ENCODE measurements at regions not wholly inside any gene's neighbourhood (a gene's known extent, or its start where the extent isn't known, plus 50 kb on each side); places are given as distances from the start of the nearest gene placed in this dataset.

DNA sequence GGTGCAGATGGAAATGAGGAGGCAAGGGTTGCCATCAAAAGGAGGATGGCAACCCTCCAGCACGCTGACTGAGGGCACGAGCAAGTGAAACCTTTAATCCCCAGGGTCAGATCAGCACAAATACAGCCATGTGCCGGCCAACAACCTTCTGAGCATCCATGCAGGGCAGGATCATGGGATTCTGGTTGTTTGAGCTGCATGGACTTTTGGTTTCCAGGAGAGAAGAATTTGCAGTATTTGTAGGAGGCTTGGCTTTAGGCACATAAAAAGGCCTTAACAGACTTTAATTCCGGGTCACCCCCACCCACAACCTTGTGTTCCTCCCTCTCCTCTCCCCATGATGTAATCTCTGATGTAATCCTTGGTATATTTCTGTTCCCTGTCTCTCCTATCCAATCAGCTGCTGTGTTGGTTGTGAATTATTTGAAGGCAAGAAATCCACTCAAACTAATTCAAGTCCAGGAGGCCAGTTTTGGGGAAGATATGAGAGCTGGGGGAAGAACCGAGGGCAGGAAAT, 254.3 kb downstream of the SHQ1 start:
- Histone ChIP-seq H3K18ac (ENCODE audit: extremely low read depth, low read length) (no peak overlapping the region), H3K79me2 (ENCODE audit: control insufficient read depth in 1 of 2, insufficient read depth in 2 of 2, low read length in 2 of 2) (no peaks in the 10 kb centered on the region), H3K14ac (ENCODE audit: insufficient read length) (no peak overlapping the region), H3K27ac (ENCODE audit: low read depth, low read length) (no peak overlapping the region), H3K27me3 (replicated peaks in 1 of 4; ENCODE audit: control insufficient read depth in 3 of 4, extremely low read depth in 1 of 4, insufficient read depth in 3 of 4, low read length in 3 of 4) (peaks cover 0 to 10% (median 9%) of the 10 kb centered on the region in 4 experiments; a peak in 4 of 7 replicates), H3K4me2 (ENCODE audit: insufficient read depth in 1 of 2, low read depth in 2 of 2, low read length in 2 of 2) (no peak overlapping the region), H3K4me3 (ENCODE audit: extremely low read depth in 1 of 4, insufficient read depth in 2 of 4, low read depth in 3 of 4, low read length in 4 of 4) (no peak overlapping the region), H2BK12ac (ENCODE audit: low read depth, low read length) (peak overlapping the region; percentile 88; the same call in 1 of the 2 replicates), H2BK15ac (ENCODE audit: low read length) (no peak overlapping the region), H4K5ac (ENCODE audit: insufficient read length, low read depth, low read length) (no peak overlapping the region), H3K36me3 (ENCODE audit: control insufficient read depth in 2 of 4, insufficient read depth in 4 of 4, low read length in 3 of 4) (no peaks in the 10 kb centered on the region), H3K9me3 (ENCODE audit: insufficient read depth in 2 of 2, low read depth in 1 of 2, low read length in 1 of 2) (no peaks in the 10 kb centered on the region), H3K79me1 (ENCODE audit: low read depth, low read length) (no peaks in the 10 kb centered on the region), H3K9ac (replicated peaks in 1 of 4; ENCODE audit: extremely low read depth in 1 of 4, low read depth in 3 of 4, low read length in 3 of 4) (no peak overlapping the region), H2AK5ac (ENCODE audit: low read depth, low read length) (0 out of 2 replicates have a peak overlapping the region, but pooled peaks have one; percentile 54), H3K23ac (ENCODE audit: insufficient read length) (no peak overlapping the region), H3K56ac (replicated peaks; ENCODE audit: insufficient read length, low read depth, low read length) (no peak overlapping the region), H2BK5ac (ENCODE audit: low read depth, low read length) (no peak overlapping the region), H2BK20ac (ENCODE audit: low read length) (peak overlapping the region; percentile 38), H4K8ac (ENCODE audit: extremely low read depth, insufficient read depth, low read length) (no peak overlapping the region), H4K91ac (replicated peaks; ENCODE audit: insufficient read length, low read length) (no peak overlapping the region), H3K4ac (replicated peaks; ENCODE audit: insufficient read length, low read depth, low read length) (no peak overlapping the region), H2BK120ac (replicated peaks; ENCODE audit: low read depth, low read length) (no peak overlapping the region), H3K23me2 (ENCODE audit: low read depth, low read length) (no peaks in the 10 kb centered on the region; the same call in 1 of the 2 replicates), H4K20me1 (replicated peaks in 1 of 2; ENCODE audit: control insufficient read depth in 1 of 2, insufficient read depth in 2 of 2, low read length in 2 of 2) (peaks cover 0 to 3% of the 10 kb centered on the region in 2 experiments), H3K4me1 (replicated peaks in 1 of 4; ENCODE audit: control insufficient read depth in 3 of 4, insufficient read depth in 4 of 4, low read length in 3 of 4) (peaks cover 11 to 20% (median 13%) of the 10 kb centered on the region in 4 experiments), H2AFZ (ENCODE audit: low read length) (no peak overlapping the region; the same call in 1 of the 2 replicates)
- POLR2A ChIA-PET (ENCODE audit: partially characterized antibody) = interaction anchor here (0.6 to 1.0 kb wide), 2 partner anchors 156 to 258 kb away, joined by 3 to 5 read pairs; no protein-coding TSS in a partner anchor
- no peak for TF ChIP-seq ASH2L (IDR thresholded peaks at IDR 0.05; ENCODE audit: low read length)
- TF ChIP-seq CHD2 (IDR thresholded peaks at IDR 0.05; ENCODE audit: low read length) = no peak
- TF ChIP-seq SIRT6 (IDR thresholded peaks at IDR 0.05; ENCODE audit: low read length) = no peak
- TF ChIP-seq, protein P1, sequence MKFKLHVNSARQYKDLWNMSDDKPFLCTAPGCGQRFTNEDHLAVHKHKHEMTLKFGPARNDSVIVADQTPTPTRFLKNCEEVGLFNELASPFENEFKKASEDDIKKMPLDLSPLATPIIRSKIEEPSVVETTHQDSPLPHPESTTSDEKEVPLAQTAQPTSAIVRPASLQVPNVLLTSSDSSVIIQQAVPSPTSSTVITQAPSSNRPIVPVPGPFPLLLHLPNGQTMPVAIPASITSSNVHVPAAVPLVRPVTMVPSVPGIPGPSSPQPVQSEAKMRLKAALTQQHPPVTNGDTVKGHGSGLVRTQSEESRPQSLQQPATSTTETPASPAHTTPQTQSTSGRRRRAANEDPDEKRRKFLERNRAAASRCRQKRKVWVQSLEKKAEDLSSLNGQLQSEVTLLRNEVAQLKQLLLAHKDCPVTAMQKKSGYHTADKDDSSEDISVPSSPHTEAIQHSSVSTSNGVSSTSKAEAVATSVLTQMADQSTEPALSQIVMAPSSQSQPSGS (IDR thresholded peaks at IDR 0.05; ENCODE audit: low read length) = no peak
- no peak for TF ChIP-seq JUN (IDR thresholded peaks at IDR 0.05; ENCODE audit: low read depth, low read length)
- no peak for TF ChIP-seq CHD1 (IDR thresholded peaks at IDR 0.05; ENCODE audit: low read depth, low read length)
- TF ChIP-seq EGR1 (IDR thresholded peaks at IDR 0.05; ENCODE audit: borderline replicate concordance, low read depth, low read length) = no peak
- TF ChIP-seq RFX5 (IDR thresholded peaks at IDR 0.05; ENCODE audit: borderline replicate concordance, low read depth, low read length) = no peak
- no peak for TF ChIP-seq SP1 (IDR thresholded peaks at IDR 0.05; ENCODE audit: low read depth, low read length)
- FAIRE-seq (no peak), DNase-seq (ENCODE audit: low read depth in 1 of 2, low spot score in 2 of 2) (no peak)
- 84% methylated on average over 5 of the region's 5 CpGs; no CpG with 5 or more reads in 1 of the 2 experiments for WGBS, 2 experiments (ENCODE audit: extremely low coverage in 1 of 2, insufficient coverage in 1 of 2, insufficient read length in 1 of 2, insufficient replicate concordance in 2 of 2, low coverage in 1 of 2, low lambda C conversion rate in 2 of 2, missing lambda C conversion rate in 1 of 2)
- CTCF ChIA-PET (ENCODE audit: partially characterized antibody) = interaction anchor here (0.6 kb wide), 1 partner anchor 12 kb away, joined by 3 read pairs; no protein-coding TSS in a partner anchor

Measured in H1 (cell line).